GM18867 (cell line): ENCODE measurements at regions not wholly inside any gene's neighbourhood (a gene's known extent, or its start where the extent isn't known, plus 50 kb on each side); places are given as distances from the start of the nearest gene placed in this dataset.

Experiments used
- ATAC-seq: cut with Tn5 transposase; IDR thresholded peaks from one replicate; pipeline ENCODE4 v1.9.1; 2021; ENCODE audit warnings: mild to moderate bottlenecking, moderate library complexity; ENCODE audit not compliant: unreplicated experiment

DNA sequence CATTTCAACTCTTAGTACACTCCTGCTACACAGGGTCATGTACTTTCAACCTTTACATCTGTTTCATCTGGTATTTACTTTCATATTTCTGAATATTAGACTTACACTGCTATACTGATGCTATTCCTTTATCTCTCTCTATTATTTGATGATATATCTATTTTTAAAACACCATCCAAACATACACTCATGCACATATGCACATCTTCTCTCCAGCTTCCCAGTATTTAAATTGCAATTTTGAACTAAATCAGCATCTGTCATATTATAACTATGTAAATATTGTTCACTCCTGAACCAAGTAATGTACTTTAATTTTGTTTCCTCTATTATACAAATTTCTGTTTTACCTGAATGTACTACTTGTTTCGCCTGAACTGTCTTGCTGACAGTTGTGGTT lies 293.6 kb upstream of the FLRT2 start:
- ATAC-seq: no peak

DNA sequence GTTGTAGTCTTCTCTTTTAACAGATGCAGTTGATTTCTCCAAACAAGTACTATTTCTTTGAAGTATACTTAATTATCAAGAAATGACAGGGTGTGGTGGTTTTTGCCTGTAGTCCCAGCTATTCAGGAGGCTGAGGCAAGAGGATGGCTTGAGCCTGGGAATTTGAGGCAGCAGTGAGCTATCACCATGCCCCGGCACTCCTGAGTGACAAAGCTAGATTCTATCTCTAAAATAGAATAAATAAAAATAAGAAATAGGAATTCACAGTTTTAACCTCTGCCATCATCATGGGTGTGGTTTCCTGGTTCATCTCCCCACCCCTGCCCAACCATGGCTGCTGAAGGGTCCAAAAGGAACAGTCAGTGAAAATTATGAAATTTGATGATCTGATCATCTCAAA lies 290.2 kb upstream of the FLRT2 start:
- ATAC-seq: no peak

DNA sequence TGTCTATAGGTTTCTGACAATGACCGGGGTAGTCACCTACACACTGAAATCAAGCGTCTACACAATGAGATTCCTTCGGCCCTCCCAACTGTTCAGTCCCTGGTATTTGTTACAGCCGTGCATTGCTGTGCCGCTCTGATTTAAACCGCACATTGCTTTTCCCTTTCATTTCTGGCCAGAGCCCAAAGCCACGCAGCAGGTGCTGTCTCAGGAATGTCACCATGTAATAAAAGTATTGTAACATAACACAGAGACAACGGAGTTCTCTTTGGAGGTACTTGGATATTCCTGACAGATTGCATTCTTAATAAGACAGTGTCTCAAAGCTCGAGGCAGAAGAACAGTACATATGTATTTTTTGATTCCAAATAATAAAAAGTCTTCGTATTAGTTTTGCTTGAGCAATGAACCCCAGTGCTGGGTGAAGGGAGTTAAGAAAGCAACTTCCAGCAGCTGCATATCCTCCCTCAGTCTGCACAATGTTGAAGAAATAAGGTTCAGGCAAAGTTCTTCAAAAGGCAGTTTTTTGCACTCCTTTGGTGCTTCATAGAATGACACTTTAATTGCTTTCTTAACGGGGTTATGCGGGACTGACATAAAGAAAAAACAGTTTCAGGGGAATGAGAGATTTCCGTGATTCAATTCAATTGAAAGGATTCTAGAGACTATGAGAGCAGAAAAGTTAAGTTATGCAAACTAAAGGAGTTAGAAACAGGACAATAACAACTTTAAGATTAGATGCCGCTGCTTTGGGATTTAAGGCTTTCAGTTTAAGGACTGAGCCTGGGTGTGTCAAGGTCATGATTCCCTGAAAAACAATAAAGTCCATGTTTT lies 288.7 kb upstream of the FLRT2 start:
- ATAC-seq: no peak

DNA sequence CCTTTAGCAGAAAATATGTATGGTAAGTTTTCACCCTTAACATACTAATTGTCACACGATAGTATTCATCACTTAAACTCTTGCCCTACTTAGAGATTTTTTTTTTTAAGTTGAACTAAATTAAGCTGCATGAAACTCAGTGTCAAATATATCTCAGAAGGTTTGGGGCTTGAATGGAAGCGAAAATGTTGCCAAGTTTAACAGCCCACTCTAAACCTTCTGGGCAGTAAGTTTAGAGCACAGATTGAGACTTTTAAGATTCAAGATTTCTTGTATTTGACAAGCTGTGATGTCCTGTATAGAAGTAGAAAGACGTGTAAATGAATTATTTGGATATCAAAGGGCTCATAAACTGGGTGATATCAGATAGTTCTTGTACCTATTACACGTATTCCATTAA lies 287.3 kb upstream of the FLRT2 start:
- ATAC-seq: no peak

DNA sequence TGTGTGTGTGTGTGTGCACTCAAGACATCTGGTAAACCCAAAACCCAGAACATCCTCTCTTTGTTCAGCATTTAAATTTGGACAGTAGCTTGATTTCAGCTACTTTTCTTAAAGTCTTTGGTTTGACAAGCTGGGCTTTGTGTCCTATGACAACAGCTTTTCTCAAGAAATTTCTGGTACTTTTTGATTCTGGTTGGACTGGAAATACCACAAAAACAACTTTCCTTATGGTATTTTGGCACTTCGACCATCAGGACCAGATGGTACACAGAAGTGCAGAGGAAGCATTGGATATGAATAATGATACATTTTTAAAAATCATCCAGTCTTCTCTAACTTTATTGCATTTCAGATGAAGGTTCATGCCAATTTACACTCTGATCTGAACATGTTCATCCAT lies 286.6 kb upstream of the FLRT2 start:
- ATAC-seq: no peak

DNA sequence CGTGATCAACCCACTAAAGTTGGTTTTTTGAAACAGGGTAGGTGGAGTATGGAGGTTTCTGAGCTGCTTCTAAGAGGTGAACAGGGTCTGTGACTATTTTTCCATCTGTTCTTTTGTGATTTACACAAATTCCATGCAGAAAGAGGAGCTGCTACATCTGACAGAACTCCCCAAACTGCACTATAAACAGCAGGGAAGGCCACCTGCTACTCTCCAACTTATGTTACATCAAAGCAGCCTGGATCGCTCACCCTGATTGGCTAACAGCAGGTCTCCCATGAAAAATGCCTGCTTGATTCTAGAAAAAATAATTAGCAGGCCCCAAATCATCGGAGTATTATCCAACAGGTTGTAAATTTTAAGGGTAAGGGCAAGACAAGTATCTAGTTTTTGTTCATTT lies 282.9 kb upstream of the FLRT2 start:
- no peak for ATAC-seq

DNA sequence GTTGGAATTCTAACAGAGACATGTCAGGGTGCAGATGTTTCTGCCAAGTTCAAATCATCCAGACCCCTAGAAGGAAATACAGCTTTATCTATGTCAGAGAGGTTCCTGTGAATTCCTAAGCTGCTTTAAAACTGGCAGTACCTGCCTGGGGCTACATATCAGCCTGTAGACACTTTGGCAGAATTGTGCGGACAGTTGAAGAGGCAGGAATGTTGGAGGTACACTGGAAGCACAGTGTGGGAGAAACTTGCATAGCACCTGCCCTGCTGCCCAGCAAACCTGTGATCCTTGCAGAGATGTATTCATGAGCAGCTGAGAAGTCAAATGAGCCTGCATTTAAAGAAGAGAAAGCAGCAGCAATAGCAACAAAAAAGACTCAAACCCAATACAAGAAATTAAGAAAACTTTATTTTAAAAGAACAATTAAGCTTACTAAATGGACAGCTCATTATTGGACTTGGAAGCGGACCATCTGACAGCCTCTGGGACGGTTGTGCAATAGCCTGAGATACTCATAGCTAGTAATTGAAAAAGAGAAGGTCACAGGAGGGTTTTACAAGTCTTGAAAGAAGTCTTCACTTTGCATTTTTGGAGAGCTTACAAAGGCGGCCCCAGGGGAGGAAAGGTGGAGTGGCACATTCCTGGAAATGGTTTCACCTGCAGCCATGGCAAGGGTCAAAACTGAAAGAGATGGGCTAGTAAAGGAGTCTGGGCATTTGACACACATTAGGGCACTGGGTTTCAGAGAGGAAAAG lies 280.9 kb upstream of the FLRT2 start:
- no peak for ATAC-seq

DNA sequence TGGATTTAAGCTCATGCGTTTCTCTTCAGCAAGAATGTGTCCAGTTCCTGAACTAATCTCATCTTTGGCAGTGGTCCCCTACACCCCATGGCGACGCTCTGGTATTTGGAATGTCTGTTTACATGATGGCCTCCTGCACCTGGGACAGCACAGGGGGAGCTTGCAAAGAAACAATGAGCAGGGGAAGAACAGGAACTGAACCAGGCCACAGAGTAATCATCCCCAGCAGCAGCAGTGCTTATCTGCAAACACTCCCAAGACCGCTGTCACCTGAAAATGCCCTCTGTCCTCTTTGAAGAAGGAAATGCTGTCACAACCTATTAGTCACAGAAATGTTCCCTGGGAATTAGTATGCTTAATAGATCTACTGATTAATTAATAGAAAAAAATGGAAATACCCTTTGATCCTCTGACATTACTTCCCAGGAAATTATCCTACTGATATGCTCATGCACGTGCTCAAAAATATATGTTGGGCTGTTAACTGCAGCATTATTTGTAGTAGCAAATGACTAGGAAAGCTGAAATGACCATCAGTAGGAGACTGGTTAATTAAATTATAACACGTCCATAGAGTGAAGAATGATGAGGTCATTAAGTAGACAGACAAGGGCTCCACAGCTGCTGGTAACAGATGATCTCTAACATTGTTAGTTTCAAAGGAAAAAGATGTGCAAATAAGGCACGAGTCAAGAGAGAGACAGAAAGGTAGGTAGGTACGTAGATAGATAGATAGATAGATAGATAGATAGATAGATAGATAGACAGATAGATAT lies 279.3 kb upstream of the FLRT2 start:
- no peak for ATAC-seq

DNA sequence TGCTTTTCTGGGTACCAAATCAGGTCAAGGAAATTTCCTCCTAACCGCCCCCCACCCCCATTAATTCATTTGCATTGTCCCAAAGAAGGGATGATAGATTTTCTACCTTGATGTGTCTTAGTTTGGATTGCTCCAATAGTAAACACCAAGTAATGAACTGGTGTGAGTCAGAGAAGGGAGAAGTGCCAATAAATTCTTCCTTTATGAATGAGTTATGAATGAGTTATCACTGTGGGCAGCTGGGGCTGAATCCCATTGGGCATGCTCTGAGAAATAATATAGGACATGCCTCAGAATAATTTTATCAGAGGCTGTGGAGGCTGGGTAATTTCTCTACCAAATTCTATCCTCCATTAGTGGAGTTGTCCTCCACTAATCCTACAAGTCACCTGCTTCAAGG lies 277.9 kb upstream of the FLRT2 start:
- no peak for ATAC-seq

DNA sequence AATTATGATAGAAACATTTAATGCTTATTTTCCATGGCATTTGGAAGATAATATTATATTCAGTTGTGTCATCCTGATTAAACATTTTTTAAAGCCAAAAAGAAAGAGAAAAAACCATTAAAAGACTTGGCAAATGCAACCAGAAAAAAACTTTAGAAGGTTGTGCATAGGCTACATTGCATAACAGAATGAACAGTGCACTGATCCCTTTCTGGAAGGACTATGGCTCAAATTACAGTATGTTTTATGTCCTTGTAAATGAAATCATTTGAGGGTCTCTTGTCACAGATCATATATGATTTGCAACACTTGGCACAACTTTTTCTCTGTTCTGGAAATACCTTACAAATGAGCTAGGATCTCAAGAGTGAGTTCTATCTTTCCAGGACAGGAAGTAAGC lies 275.2 kb upstream of the FLRT2 start:
- ATAC-seq: no peak

DNA sequence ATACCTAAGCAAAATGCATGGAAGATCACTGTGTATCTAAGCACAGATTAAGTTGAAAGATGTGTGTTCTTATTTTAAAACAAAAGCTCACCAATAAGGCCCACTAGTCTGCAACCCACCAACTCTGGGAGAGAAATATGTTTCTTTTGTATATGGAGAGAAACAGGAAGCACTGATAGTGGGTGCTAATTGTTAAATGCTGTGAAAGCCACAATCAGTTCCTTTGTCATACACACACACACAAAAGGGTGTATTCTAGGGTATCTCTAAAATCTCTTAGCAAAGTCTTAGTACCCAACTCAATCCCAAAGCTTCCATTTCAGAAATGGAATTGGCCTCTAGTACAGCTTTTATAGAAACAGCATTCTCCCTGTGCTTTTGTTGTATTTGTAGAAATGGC lies 272.7 kb upstream of the FLRT2 start:
- ATAC-seq: no peak

DNA sequence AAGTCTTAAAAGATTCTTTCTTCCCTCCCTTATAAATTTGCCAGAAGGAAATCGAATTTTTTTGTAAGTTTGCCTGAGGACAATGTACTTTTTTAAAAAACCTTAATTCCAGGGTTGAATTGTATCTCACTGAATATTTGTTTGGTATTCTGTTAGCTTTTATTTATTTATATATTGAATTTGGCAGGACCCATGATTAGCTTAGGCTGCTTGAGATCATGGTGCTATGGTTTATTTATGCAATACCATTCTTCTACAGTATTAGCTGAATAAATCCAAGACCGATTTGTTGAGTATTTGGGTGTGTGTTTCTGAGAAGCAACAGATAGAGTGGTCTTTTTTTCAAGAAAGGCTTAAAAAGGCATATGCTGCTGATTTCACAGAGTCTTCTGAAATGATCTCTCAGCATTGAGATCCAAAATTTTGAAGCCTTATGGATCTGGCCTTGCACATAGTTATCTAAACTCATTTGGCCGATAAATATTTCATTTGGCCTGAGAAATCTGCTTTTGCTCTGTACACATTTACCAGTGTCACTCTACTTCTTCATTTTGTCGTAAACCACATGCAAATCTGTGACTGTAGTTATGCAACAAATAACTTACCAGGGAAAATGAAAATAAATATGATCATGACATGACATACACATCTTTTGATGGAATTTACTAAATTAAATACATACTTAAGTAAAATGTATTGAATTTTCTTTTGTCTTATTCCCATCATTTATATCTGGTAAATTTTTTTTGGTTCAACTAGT lies 265.8 kb upstream of the FLRT2 start:
- no peak for ATAC-seq

DNA sequence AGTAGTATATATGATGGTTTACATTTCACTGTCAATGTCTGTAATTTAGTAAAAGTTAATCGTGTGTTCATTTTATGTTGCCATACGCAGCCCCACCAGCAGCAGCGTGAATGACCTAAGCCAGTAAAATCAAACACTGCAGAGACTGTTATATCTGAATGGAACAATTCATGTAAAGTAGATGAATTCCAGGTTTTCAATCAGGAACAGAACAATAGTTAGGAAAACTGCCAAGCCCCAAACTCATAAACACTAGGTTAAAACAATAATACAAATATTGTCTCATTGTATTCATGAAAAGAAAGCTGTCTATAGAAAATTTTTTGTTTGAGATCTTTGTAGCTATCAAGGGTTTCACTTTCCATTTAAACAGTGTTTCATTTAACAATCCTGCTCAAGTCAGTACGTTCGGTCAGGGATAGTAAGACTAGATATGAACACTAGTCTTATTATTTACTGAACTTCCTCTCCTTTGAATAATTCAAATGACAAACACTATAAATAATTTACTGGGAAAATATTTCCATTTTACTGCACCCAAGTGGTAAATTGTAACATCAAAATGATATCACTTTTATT lies 256.8 kb upstream of the FLRT2 start:
- ATAC-seq: no peak

DNA sequence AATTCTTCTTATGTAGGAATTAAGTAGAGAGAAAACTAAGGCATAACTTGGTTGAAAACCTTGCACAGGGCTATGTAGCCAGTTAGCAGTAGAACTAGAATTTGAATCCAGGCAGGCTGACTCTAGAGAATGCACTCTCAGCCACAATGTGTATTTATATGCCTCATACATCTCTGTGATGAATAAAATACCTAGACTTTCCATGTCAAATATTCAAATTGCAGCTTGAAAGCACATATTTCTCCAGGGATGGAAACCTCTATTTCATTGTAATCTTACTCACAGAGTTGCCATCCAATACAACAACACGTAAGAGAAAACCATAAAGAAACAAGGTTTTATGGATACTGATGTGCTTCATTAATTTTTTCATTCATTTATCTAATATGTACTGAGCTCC lies 256.0 kb upstream of the FLRT2 start:
- ATAC-seq: no peak

DNA sequence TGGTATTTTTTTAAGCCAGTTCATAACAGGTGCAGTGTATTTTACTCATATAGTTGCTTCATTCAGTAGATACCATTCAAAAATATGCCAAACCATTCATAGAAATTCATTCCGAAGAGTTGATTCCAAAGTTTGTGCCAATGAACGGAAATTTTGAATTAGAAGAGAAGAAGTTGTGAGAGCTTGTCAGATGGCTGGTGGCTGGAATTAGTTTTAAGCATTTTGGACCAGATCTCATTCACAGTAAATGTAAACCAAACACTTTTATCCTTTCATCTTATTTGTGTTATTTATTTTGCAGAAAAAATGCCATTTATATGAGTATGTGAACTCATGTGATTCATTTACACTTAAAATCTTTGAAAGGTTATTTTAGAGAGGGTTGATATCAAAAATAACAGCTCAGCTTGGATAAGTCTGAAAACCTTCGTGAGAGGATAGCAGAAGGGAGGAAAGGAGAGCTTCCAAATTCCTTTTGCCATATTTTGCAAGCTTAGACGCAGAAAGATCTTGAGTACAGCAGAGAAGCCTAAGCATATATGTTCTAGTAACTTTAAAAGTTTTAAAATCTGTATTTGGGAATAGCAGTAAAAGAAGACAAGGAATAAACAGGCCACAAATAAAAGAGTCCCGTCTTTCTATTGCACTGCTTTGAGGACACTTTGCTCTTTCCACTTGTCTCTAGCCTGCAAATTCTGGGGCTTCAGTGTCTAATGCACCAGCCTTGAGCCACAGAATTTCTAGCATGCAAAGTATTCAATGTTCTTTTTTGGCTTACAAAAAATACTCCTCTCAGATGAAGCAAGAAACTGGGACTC lies 253.6 kb upstream of the FLRT2 start:
- no peak for ATAC-seq

DNA sequence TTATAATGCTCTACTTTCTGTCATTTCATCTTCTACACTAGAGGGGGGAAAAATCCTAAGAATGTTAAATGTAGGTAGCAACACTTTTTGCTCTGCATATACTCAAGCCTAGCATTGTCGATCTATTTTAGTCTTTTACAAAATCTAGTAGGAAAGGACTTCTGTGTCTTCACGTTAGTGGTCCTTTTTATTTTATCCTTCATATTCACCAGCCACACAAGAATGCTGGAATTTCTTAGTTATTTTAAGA lies 253.0 kb upstream of the FLRT2 start:
- ATAC-seq: no peak

DNA sequence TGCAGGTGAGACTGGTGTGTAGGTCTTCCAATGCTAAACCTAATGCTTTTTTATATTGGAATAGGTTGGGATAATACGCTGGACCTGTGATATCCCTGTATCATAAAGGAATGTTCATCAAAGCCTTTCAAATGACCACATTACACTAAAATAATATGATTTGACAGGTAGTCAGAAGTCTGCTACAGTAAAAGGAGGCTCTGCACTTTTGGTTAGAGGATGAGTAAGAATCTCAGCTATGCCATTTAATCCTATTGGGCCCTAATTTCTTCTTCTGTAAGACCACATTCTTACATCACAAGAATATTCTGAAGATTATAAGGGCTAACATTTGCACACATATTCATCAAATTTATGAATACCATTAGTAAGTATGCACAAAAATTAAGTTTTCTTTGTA lies 250.5 kb upstream of the FLRT2 start:
- ATAC-seq: no peak

DNA sequence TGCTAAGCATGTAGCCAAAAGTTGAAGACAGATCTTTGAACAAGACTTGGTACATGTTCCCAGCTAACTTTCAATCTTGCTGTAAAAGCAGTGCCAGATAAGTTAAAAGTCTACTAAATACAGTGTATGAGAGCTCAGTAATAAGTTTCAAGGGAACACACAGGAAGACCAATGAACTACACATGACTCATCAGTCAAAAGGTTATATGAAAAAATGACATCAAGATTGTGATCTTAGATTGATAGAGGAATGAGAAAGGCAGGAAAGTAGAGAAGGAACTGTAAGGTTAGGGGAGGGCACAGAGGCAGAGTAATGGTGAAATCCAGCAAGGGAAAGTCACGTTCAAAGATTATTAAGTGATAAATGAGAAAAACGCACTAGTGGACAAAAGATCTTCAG lies 249.9 kb upstream of the FLRT2 start:
- ATAC-seq: no peak

DNA sequence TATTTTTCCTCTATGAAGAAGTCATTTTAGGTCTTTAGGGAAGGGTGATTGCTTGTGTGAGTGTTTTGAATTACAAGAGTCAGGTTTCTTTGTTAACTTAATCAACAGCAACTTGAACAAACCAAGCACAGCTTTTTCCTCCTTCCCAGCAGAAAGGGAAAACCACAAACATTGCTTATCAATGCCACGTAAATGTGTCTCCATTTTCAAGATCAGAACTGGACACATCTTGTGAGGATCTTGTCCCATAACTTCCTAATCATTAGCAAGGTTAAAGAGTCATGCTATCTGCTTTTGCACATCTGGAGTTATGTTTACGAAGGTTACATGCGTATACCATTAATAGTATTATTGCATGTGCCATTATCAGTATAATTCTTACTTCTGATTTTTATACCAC lies 248.0 kb upstream of the FLRT2 start:
- ATAC-seq: no peak

DNA sequence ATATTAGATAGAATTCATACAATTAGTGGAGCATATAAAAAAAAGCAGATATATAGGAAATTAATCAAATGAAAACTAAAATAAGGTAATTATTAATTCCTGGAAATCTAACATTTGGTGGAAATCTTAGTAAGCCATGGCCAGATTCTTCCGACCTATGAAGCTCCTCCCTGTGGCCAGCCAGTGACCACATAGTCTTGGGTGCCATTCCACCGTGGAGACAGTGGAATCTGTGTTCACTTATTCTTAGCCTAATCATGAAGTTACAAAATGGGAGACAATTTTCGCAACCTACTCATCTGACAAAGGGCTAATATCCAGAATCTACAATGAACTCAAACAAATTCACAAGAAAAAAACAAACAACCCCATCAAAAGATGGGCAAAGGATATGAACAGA lies 241.9 kb upstream of the FLRT2 start:
- ATAC-seq: no peak
